Amygdala (tissue), 56 donors: ENCODE measurements at regions not wholly inside any gene's neighbourhood (a gene's known extent, or its start where the extent isn't known, plus 50 kb on each side); places are given as distances from the start of the nearest gene placed in this dataset.

Experiments used
- DNase-seq, 56 donors: peaks; one replicate each; lab custom pipeline; 2025; lab: John Stamatoyannopoulos, UW

DNA sequence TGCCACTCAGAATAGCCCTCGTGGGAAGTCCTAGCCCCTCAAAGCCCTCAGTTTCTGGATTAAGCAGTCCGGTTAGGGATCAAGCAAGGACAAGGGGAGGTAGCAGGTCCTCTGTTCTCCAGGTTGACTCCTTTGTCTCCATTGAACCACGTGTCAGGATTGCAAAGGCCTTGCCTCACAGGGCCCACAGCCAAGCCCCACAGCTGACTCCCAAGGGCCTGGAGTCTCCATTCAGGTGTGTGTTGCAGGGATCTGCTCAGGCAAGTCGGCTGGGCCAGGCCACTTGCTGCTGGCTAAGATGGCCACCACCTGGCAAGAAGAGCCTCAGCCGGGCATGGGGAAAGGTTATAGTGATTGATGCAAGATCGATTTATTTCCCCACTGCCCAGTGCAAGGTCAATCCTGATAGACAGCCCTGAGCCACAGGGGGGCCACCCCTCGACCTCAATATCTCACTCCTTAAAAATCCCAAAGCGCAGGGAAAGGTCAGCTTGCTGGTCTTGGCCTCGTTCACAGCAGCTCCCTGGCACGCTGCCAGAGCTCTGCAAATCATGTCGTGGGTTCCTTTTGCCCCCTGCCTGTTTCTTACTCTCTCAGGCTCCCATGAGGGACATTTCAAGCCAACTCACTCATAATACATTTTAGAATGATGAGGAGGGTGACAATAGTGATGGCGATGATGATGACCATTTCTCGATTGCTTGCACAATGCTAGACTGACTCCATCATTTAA is 75.9 kb downstream of the EDN3 start:
- DNase-seq: no peak

DNA sequence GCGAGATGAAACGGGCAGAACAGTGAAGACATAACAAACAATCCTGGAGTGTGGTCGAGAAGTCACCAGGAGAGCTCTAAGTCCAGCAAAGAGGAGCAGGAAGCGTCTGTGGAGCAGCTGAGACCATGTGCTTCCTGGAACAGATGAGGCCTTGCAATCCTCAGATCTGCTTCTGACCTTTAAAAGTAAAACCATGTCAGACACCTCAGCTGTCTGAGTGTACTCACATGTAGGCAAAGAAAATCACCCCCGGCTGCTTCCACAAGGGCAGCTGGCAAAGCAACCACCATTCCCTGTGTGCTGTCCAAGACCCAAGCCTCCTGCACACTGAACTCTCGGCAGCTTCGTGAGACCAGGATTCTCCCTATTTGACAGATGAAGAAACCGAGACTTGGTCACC is 76.6 kb downstream of the EDN3 start:
- DNase-seq: no peak

DNA sequence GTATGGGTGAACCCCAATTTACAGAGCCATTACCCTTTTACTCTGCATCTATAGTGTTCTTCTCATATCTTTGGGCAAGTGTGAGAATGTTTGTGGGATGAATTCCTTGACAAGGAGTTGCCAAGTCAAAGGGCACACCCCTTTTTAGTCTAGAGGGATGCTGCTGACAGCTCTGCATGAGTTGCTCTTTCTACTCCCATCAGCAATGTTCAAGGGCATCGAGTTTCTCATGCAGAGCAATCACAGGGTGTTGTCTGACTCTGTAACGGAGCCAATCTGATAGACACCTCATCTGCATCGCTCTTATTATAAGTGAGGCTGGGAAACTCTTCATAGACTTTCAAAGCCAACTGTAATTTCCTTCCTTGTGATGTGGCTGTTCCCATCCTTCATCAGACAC is 77.4 kb downstream of the EDN3 start:
- no peak for DNase-seq

DNA sequence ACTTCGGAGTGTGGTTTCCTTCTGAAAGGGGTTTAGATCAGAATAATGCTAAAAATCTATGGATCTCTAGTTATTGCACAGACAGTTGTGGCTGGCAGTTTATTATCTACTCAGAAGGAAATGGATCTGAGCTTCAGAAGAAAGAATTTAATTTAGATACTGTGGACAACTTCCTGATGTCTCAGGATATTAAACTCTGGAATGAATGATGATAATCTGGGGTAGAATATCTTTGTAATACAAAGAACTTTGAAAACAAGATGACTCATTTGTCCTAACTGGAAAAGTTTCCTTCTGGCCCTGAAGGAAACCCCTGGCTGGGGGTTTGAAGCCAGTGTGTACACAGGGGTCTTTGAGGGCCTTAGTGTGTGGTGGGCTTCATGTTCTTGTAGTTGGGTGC is 78.0 kb downstream of the EDN3 start:
- DNase-seq: no peak

DNA sequence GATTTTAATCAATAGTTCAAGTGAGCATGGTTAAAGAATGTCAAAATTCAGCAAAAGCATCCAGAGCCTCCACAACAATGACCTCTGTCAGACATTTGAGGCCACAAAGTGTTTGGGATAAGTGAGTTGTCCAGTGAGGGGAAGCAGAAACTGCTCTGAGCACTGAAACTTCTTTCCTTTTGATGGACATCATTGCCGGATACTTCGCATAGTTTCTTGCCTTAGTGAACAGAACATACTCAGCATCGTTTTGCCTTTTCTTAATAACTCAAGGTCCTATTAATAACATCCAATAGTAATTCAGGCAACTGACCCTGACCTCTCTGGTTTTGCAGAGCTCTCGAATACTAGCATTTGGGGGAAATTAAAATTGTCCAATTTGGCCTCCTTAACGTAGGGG is 78.6 kb downstream of the EDN3 start:
- no peak for DNase-seq

DNA sequence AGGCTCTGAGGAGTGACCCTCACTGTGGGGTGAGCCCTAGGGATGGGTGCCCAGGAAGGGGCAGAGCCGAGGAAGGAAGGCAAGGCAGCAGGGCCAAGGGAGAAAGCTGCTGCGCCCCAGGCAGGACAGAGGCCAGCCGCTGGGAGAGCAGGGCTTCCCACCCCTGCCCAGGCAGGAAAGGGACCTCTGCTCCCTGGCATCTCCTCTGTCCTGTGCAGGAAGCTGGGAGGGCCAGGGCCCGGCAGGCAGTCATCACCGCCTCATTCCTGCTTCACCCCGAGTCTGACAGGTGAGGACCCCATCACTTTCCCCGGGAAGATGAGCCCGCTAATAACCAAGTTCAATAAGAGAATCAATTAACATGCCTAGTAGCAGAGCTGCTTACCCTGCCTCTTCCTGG is 81.3 kb downstream of the EDN3 start:
- peak in 2 of 56 donors; percentile 5 to 22 for DNase-seq

DNA sequence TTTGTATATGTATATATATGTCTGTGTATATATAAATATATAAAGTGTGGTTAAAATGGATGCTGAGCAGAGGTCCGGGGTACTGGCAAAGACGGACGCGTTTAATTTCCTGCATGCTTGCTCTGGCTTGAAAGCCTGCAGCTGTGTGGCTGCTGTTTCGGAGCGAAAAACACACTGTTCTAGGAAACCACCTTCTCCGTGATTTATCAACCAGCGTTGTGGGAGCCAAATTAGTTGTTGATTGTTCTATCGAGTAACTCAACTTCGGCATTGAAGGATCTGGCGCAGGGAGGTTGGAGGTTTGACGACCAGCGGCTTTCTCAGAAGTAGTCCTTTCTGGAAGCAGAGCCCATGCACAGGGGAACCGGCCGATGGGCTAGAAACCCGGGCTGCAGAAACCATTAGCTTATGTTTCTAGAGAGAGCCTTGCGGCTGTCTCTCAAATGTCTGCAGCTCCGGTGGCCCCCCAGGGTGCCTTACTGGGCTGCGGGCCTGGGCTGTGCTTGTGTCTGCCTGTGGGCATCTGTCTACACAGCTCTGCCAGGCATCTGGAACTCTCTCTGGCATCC is 81.8 kb downstream of the EDN3 start:
- DNase-seq: no peak

DNA sequence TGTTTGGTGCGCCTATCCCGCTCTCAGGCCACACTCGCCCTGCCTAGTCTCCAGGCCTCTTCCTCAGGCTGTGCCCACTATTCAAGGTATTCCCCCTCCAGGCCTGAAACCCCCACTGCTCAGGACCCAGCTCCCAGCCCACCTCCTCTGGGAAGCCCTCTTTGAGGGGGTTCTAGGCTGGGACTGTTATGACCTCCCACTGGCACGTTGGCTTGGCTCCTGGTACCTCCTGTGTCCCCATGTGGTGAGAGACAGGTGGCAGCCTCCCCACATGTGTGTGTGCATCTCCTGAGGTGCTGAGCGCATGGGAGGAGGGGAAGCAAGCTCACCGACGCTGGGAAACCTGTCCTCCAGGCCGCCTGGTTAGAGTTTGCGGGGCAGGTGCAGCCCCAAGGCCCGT is 82.5 kb downstream of the EDN3 start:
- no peak for DNase-seq

DNA sequence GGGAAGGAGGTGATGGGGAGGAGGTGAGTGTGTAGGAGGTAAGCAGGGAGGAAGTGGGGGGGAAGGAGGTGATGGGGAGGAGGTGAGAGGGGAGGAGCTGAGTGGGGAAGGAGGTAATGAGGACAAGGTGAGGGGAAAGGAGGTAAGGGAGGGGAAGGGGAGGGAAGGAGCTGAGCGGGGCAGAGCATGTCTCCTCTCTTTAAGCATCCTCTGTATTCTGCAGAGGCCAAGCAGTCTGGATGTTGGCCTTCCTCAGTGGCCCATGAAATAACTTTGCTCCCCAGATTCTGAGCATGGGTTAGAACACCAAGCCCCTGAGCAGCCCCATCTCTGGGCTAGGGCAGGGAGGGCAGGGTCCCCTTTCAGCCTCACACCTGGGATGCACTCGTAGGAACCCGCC is 84.6 kb downstream of the EDN3 start:
- no peak for DNase-seq

DNA sequence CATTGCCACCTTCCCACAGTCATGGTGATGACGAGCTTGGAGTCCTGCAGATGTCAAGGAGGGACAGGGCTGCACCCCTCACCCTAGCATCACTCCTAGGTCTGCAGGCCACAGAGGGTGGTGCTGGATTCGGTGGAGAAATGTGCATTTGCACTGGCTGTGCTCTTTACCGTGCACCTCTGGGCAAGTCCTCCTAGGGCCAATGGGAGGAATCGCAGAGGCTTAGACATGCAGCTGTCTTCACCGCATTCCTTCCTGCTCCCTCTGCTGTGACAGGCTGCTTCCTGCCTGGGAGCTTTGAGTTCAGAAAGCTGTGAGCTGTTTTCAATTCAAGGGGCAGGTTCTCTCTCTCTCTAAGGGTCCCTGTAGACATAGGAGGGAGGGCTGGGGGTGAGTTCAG is 85.1 kb downstream of the EDN3 start:
- no peak for DNase-seq

DNA sequence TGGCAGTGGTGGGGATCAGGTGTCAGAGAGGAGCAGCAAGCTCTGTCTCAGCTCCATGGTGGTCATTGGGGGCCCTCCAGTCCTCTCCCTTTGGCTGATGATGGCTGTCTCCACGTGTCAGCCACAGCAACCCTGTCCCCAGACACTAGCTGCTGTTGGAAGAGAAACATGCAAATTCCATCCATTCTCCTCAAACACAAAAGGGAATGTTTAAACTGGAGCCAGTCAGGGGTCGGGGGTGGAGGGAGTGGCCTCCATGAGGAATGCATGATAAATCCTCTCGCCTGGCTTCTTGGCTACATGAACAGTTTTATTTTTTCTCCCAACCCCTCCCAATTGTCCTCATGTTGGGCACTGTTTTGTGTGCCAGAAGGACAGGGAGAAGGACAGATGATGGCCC is 86.4 kb downstream of the EDN3 start:
- DNase-seq: no peak

DNA sequence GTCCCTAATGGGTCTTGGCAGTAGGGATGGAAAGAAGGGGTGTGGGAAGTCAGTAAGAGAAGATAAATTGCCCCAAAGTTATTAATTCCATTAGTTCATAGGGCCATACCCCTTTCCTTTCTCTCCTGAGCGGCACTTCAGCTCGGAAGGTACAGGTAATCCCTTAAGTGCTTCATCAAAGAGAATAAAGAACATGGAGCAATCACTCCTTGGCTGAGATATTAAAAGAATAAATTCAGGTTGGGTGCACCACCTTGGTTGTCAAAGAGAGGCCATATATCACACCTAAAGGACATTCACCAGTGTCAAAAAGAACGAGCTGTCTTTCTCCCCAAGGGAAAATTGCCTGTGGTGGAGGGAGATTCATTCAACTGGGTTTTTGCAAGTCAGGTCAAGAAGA is 87.5 kb downstream of the EDN3 start:
- no peak for DNase-seq

DNA sequence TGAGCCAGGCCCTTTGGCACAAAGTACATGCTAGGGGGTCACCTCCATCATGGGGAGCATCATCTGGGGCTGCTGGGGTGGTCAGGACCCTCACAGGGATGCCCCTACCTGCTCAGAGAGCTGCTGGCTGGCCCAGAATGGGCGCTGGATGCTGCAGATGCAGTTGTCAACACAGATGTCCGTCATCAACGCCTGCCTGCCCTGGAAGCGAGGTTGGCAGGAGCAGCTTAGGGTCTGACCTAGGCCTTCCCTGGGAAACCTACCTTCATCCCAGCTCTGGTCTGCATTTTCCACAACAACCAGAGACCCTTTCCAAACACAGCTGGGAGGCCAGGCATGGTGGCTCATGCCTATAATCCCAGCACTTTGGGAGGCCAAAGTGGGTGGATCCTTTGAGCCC is 88.0 kb downstream of the EDN3 start:
- no peak for DNase-seq

DNA sequence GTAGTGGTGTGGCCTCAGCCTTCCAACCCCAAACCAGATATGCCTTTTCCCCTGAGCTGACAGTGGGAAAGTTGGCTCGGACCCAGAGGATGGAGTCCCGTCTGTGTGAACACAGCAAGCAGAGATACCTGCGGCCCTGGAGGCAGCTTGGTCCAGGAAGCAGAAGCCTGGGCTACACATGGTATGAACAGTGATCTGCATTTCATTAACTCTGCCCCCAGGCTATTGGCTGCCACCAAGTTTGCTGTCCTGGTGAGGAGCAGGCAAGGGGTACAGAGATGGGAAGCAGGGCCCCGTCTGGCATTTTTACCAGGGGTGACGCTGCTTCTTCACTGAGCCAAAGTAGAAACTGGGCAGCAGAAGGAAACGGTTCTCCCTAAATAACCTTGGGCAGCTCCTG is 90.0 kb downstream of the EDN3 start:
- DNase-seq: no peak

DNA sequence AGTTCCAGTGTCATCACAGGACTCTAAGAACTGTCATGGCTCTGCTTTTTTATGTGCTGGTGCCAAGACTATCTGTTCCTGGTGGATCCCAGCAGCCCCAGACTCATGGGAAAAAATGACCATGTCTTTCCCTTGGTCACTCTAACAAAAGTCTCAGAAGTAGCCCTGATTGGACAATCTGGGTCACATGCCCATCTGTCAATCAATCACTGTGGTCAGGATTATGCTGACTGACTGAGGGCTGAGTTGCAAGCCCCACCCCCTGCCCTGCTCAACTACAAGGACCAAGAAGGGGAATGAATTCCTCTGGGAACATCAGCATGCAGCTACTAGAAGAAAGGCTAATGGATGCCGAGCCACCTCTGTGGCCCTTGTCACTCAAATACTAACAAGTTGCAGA is 91.6 kb downstream of the EDN3 start:
- DNase-seq: no peak

DNA sequence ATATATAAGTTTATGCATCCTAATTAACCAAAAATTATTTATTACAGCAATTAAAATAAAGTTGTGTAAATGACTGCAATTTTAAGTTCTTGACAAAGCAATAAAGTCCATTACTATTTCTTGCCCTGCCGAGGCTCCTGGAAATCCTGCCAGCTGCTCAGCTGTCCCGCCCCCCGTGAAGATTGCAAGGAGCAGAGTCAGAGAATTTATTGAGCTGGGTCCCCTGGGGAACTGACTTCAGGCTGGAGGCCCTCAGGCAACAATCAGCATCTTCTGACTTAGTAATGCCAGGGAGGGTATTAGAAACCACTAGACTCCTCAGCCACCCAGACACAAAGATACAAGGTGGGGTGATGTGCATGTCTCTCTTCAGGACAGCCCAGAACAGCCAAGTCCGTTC is 92.3 kb downstream of the EDN3 start:
- no peak for DNase-seq

DNA sequence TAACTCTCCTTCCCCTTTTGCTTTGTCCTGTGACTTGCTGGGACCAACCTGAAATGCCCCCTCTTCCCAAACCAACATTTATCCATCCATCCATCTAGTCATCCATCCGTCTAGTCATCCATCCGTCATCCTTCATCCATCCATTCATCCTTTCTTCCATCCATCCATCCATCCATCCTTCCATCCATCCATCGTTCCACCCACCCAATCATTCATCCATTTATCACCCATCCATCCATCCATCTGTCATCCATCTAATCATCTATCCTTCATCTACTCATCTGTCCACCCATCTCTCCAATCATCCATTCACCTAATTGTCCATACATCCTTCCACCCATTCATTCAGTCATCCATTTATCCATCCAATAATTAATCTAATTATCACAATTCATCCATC is 92.7 kb downstream of the EDN3 start:
- DNase-seq: no peak

DNA sequence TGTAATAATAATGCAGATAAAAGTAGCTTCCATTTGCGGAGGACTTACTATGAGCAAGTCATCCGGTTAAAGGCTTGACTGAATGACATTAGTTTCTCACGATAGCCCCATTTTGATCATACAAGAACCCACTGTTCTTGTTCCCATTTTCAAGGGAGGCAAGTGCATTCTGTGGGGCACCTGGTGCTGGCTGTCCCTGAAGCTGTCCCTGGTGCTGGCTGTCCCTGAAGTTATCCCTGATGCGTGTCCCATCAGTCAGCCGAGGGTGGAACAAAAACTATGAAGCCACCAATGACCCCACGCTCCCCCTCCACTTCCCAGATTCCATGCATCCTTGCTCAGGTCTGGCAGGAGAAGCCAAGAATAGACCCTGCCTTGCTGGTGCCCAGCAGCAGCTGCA is 95.3 kb downstream of the EDN3 start:
- no peak for DNase-seq

DNA sequence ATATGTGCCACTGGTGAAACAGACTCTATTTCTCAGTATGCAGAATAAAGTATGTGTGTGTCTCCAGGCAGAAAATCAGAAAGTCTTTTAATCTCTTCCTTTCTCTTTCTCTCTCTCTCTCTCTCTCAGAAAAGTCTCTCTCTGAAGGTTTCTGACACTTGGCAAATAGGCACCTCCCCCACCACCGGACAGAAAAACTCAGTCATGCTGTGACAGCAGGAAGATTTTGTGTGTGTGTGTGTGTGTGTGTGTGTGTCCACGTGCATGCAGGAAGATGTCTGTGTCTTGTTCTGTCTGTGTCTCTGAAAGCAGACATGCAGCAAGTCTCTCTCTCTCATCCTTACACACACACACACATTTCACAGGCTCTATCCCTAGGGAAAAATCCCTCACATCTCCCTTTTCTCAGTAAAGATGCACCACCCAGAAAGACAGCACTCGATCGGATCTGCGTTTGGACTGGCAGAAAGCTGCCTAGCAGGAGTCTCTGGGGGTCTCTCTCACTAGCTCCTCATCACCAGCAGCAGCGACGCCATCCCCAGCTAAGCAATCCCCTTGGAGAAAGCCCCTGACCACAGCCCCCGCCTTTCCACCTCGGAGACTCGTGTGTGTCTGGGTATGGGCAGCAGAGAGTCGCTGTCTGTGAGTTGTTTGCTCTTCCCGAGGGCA is 98.3 kb downstream of the EDN3 start:
- DNase-seq: no peak

DNA sequence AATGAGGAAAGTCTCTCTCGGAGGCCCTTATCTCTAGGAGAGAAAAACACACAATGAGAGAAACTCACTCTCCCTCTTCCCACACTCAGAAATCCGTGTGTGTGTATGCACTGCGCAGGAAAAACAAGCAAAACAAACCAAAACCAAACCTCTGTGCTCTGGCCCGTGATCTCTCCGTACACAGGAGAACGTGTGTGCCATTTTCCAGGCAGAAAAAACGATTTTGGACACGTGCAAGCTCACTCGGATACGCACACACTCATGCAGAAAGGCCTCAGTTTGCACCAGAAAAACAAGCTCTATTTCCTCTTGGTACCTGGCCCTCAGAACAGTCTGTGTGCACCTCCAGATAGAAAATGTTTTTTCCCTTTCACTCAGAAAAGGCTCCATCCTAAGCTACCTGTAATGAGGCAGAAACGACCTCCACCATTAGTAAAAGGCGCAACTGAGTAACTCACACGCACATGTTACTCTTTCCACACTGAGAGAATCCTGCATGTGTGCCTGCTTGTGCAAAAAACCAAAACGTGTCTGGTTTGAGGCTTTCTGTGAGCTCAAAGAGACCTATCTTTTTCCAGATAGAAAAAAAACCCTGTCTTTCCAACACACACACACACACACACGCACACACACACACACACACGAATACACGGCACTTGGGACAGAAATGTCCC is 99.2 kb downstream of the EDN3 start:
- DNase-seq: no peak

DNA sequence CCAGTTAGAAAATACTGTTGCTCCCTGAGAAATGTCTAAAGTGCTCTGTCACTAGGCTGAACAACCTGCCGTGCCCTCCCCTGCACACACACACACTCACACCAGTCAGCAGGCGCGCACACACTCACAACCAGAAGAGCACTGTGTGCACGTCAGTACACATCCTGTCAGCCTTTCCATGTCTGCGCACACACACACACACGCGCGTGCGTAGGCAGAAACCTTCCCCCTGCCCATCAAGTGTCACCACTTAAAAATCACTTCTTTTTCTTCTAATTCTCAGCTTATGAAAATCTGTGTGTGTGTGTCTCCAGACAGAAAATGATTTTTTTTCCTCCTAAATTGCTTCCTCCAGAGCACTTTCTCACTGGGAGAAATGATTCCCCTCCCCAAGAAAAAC is 100.3 kb downstream of the EDN3 start:
- DNase-seq: no peak

DNA sequence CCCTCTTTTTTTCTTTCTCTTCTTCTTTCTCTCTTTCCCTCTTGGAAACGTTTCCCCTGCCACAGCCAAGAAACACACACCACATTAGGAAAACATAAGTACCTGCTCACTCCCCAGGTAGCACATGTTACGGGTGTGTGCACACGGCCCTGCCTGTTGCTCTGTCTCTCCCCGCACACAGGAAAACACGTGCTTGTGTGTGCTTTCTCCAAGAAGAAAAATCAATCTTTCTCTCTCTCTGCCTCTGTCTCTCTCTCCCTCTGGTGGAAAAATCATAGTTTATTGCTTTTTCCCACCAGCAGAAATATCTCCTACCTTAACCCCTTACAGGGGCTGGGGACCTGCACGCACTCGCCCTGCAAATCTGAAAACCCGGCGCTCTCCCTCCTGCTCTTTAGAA is 102.3 kb downstream of the EDN3 start:
- peak in 6 of 56 donors; percentile 5 to 38 (median 12) for DNase-seq
